Glutamatergic neuron (in vitro differentiated cells): ENCODE measurements at regions not wholly inside any gene's neighbourhood (a gene's known extent, or its start where the extent isn't known, plus 50 kb on each side); places are given as distances from the start of the nearest gene placed in this dataset.
"Not testable (repeated sequence)": the region's sequence is repeated elsewhere in the genome, so short reads cannot be mapped to it uniquely, and the experiment has no call there.

Source experiments
- DNase-seq: peaks from one replicate; pipeline ENCODE4 v3.0.0; 2022
- H3K27ac Mint-ChIP-seq: one replicate; pipeline ENCODE4 v1.8.0; 2020; ENCODE audit warnings: mild to moderate bottlenecking, mixed read lengths, inconsistent platforms; ENCODE audit not compliant: unreplicated experiment
- H3K27me3 Mint-ChIP-seq: one replicate; pipeline ENCODE4 v1.8.0; 2020; ENCODE audit warnings: mild to moderate bottlenecking, moderate library complexity, mixed read lengths, inconsistent platforms; ENCODE audit not compliant: unreplicated experiment
- H3K36me3 Mint-ChIP-seq: one replicate; pipeline ENCODE4 v1.8.0; 2020; ENCODE audit warnings: mild to moderate bottlenecking, mixed read lengths, inconsistent platforms; ENCODE audit not compliant: unreplicated experiment
- H3K4me1 Mint-ChIP-seq: one replicate; pipeline ENCODE4 v1.8.0; 2020; ENCODE audit warnings: mild to moderate bottlenecking, low read depth, mixed read lengths, inconsistent platforms; ENCODE audit not compliant: unreplicated experiment
- H3K4me3 Mint-ChIP-seq: one replicate; pipeline ENCODE4 v1.8.0; 2020; ENCODE audit warnings: mild to moderate bottlenecking, mixed read lengths, inconsistent platforms; ENCODE audit not compliant: unreplicated experiment
- H3K9me3 Mint-ChIP-seq: one replicate; pipeline ENCODE4 v1.8.0; 2020; ENCODE audit warnings: mild to moderate bottlenecking, moderate library complexity, mixed read lengths, inconsistent platforms; ENCODE audit not compliant: unreplicated experiment

- H3K36me3 Mint-ChIP-seq, H3K27me3 Mint-ChIP-seq, H3K27ac Mint-ChIP-seq, H3K4me3 Mint-ChIP-seq, DNase-seq, H3K4me1 Mint-ChIP-seq, H3K9me3 Mint-ChIP-seq: not testable (repeated sequence)
These were observed 387.3 kb downstream of the CNTNAP3B start for GRCh38 chr9:41741897-41742296.

- not testable (repeated sequence) for H3K36me3 Mint-ChIP-seq, H3K4me1 Mint-ChIP-seq, H3K27ac Mint-ChIP-seq, DNase-seq, H3K9me3 Mint-ChIP-seq, H3K27me3 Mint-ChIP-seq, H3K4me3 Mint-ChIP-seq
These were observed 388.1 kb downstream of the CNTNAP3B start for GRCh38 chr9:41741173-41741572.

GRCh38 chr9:41738681-41739080 is 390.5 kb downstream of the CNTNAP3B start:
- H3K36me3 Mint-ChIP-seq, H3K9me3 Mint-ChIP-seq, H3K27ac Mint-ChIP-seq: not testable (repeated sequence)

GRCh38 chr9:41699190-41699589 is 430.0 kb downstream of the CNTNAP3B start:
- not testable (repeated sequence) for H3K4me1 Mint-ChIP-seq, H3K9me3 Mint-ChIP-seq, H3K36me3 Mint-ChIP-seq, DNase-seq, H3K4me3 Mint-ChIP-seq, H3K27ac Mint-ChIP-seq, H3K27me3 Mint-ChIP-seq

More at GRCh38 chr9:41738681-41739080, 390.5 kb downstream of the CNTNAP3B start:
- not testable (repeated sequence) for H3K4me1 Mint-ChIP-seq, DNase-seq, H3K4me3 Mint-ChIP-seq, H3K27me3 Mint-ChIP-seq

GRCh38 chr9:41697080-41697479 is 432.1 kb downstream of the CNTNAP3B start:
- not testable (repeated sequence) for DNase-seq, H3K4me1 Mint-ChIP-seq, H3K4me3 Mint-ChIP-seq, H3K27ac Mint-ChIP-seq, H3K27me3 Mint-ChIP-seq, H3K36me3 Mint-ChIP-seq, H3K9me3 Mint-ChIP-seq

GRCh38 chr9:41679312-41679711 is 449.9 kb downstream of the CNTNAP3B start:
- not testable (repeated sequence) for DNase-seq, H3K4me1 Mint-ChIP-seq, H3K9me3 Mint-ChIP-seq, H3K27me3 Mint-ChIP-seq, H3K4me3 Mint-ChIP-seq, H3K27ac Mint-ChIP-seq, H3K36me3 Mint-ChIP-seq

- H3K9me3 Mint-ChIP-seq, H3K27me3 Mint-ChIP-seq, H3K4me3 Mint-ChIP-seq, H3K4me1 Mint-ChIP-seq, H3K36me3 Mint-ChIP-seq, H3K27ac Mint-ChIP-seq: not testable (repeated sequence)
- peak; percentile 46 for DNase-seq
These were observed 465.7 kb downstream of the CNTNAP3B start for GRCh38 chr9:41663497-41664036.

GRCh38 chr9:41658706-41659105 is 469.6 kb upstream of the ZNG1F start:
- not testable (repeated sequence) for H3K27ac Mint-ChIP-seq, H3K4me1 Mint-ChIP-seq, DNase-seq, H3K36me3 Mint-ChIP-seq, H3K27me3 Mint-ChIP-seq, H3K4me3 Mint-ChIP-seq, H3K9me3 Mint-ChIP-seq

GRCh38 chr9:41658116-41658515 is 469.0 kb upstream of the ZNG1F start:
- H3K27me3 Mint-ChIP-seq, H3K27ac Mint-ChIP-seq, H3K36me3 Mint-ChIP-seq, H3K4me3 Mint-ChIP-seq, H3K9me3 Mint-ChIP-seq, DNase-seq, H3K4me1 Mint-ChIP-seq: not testable (repeated sequence)

GRCh38 chr9:41657141-41657540 is 468.0 kb upstream of the ZNG1F start:
- not testable (repeated sequence) for H3K4me1 Mint-ChIP-seq, H3K36me3 Mint-ChIP-seq, H3K27me3 Mint-ChIP-seq, DNase-seq, H3K27ac Mint-ChIP-seq, H3K9me3 Mint-ChIP-seq, H3K4me3 Mint-ChIP-seq

GRCh38 chr9:41655071-41655554 is 466.0 kb upstream of the ZNG1F start:
- not testable (repeated sequence) for H3K9me3 Mint-ChIP-seq, H3K36me3 Mint-ChIP-seq, H3K27me3 Mint-ChIP-seq, H3K4me1 Mint-ChIP-seq, H3K27ac Mint-ChIP-seq, H3K4me3 Mint-ChIP-seq
- peak; percentile 38 for DNase-seq

GRCh38 chr9:41654349-41654748 is 465.2 kb upstream of the ZNG1F start:
- not testable (repeated sequence) for H3K4me3 Mint-ChIP-seq, H3K4me1 Mint-ChIP-seq, H3K9me3 Mint-ChIP-seq, H3K36me3 Mint-ChIP-seq, DNase-seq, H3K27ac Mint-ChIP-seq, H3K27me3 Mint-ChIP-seq
